LNCaP clone FGC (cell line): ENCODE measurements at regions not wholly inside any gene's neighbourhood (a gene's known extent, or its start where the extent isn't known, plus 50 kb on each side); places are given as distances from the start of the nearest gene placed in this dataset.
A peak's percentile ranks its signal among the peaks of the same experiment; 100 is the strongest.

Source experiments
- DNase-seq: peaks from one replicate; pipeline ENCODE4 v3.0.0-alpha.2; 2011; ENCODE audit warnings: low read depth
- H3K4me3 ChIP-seq: 2 replicates; pipeline ENCODE4 v1.5.1; 2011; ENCODE audit warnings: mild to moderate bottlenecking, low read depth, low read length, control low read depth
- TF ChIP-seq, protein P1 (sequence below): IDR thresholded peaks from 2 replicates; pipeline ENCODE4 v1.5.1; 2012; ENCODE audit warnings: mild to moderate bottlenecking; ENCODE audit not compliant: control insufficient read depth, insufficient read depth; ENCODE audit errors: extremely low read depth

DNA sequence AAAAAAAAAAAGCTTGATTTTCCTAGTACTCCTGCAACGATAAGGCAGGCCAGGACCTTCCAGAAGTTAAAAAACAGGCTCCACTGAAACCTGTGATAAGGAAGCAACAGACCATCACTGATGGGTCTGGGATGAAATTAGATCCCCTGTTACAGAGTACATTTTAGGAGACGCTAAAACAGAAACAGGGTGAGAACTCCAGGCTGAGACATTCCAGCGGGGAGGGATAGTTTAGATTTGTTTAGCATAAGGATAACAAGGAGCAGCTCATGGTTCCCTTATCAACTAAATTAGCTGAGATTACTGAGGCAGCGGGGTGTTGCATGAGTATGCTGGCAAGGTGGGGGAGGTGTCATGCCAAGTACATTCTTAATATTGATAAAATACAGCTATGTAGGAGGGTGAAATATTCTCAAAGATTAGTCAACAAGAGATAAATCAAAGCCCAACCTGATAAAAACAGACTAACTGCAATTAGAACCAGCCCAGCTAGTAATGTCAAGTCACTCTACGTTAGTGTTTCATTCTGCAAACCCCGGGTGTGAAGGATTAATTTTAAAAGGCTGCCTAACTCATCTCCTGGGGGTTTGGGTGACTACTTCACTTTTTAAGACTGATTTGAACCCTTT lies 75.0 kb upstream of the BZW1 start:
- DNase-seq, result no peak
- no peak overlapping the region for H3K4me3 ChIP-seq
- TF ChIP-seq, protein P1, sequence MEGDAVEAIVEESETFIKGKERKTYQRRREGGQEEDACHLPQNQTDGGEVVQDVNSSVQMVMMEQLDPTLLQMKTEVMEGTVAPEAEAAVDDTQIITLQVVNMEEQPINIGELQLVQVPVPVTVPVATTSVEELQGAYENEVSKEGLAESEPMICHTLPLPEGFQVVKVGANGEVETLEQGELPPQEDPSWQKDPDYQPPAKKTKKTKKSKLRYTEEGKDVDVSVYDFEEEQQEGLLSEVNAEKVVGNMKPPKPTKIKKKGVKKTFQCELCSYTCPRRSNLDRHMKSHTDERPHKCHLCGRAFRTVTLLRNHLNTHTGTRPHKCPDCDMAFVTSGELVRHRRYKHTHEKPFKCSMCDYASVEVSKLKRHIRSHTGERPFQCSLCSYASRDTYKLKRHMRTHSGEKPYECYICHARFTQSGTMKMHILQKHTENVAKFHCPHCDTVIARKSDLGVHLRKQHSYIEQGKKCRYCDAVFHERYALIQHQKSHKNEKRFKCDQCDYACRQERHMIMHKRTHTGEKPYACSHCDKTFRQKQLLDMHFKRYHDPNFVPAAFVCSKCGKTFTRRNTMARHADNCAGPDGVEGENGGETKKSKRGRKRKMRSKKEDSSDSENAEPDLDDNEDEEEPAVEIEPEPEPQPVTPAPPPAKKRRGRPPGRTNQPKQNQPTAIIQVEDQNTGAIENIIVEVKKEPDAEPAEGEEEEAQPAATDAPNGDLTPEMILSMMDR, result no peak

DNA sequence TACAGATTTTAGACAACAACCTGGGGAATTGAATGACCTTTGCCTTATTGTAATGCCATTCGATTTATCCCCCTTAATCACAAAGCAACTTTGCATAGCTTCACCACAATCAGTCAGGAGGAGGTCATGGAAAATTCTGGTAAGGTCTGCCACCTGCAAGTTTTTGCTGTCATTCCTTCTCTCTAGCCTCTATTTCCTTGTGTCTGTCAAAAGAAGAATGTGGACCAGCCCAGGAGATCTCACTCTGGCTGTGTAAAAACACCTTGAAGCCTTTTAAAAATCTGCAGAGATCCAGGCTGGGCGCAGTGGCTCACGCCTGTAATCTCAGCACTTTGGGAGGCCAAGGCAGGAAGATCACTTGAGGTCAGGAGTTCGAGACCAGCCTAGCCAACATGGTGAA lies 74.1 kb upstream of the BZW1 start:
- DNase-seq, result no peak
- TF ChIP-seq, protein P1, result no peak
- H3K4me3 ChIP-seq, result no peak overlapping the region

GRCh38 chr2:200738590-200738989 lies 73.1 kb upstream of the BZW1 start:
- DNase-seq, result no peak
- no peak overlapping the region for H3K4me3 ChIP-seq
- TF ChIP-seq, protein P1, result no peak

DNA sequence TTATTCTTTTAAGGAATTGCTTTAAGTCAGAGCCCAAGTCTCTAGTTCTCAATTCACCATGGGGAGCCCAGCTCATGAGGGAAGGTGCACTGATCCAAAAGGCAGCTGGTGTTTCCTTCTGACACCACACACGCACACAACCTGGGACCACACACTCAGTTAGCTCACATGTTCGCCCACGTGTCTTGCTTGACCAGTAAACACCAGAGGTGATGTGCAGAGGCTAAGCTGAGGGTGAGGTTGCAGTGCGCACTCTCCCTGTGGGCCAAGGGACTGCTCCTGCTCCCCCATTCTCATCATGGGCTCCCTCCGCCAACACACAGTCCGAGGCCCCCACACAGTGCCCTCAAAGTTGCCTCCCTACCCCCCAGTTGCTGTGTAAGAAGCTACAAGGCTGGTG lies 70.8 kb upstream of the BZW1 start:
- DNase-seq, result no peak
- TF ChIP-seq, protein P1, result no peak

GRCh38 chr2:200741468-200742202 lies 70.1 kb upstream of the BZW1 start:
- TF ChIP-seq, protein P1, result no peak
- H3K4me3 ChIP-seq, result no peak overlapping the region
- DNase-seq, result peak; percentile 70

More for the DNA sequence above, 70.8 kb upstream of the BZW1 start:
- no peak overlapping the region for H3K4me3 ChIP-seq

- DNase-seq, result no peak
- TF ChIP-seq, protein P1, result no peak
- H3K4me3 ChIP-seq, result no peak overlapping the region
Observed at GRCh38 chr2:200742426-200742825, 69.3 kb upstream of the BZW1 start.
